Progenitor cell of endocrine pancreas (in vitro differentiated cells): ENCODE measurements at regions not wholly inside any gene's neighbourhood (a gene's known extent, or its start where the extent isn't known, plus 50 kb on each side); places are given as distances from the start of the nearest gene placed in this dataset.

Source experiments
- DNase-seq: peaks from one replicate; pipeline ENCODE4 v3.0.0; 2021; ENCODE audit warnings: low spot score; ENCODE audit not compliant: unreplicated experiment
- H3K27ac Mint-ChIP-seq: 2 replicates; pipeline ENCODE4 v1.8.0; 2021; ENCODE audit warnings: mild to moderate bottlenecking, moderate library complexity, mixed read lengths
- H3K27me3 Mint-ChIP-seq: 2 replicates; pipeline ENCODE4 v1.8.0; 2021; ENCODE audit warnings: mixed read lengths
- H3K36me3 Mint-ChIP-seq: 2 replicates; pipeline ENCODE4 v1.8.0; 2022; ENCODE audit warnings: mixed read lengths; ENCODE audit not compliant: insufficient read depth
- H3K4me1 Mint-ChIP-seq: 2 replicates; pipeline ENCODE4 v1.8.0; 2021; ENCODE audit warnings: low read depth, mixed read lengths
- H3K4me3 Mint-ChIP-seq: 2 replicates; pipeline ENCODE4 v1.8.0; 2021; ENCODE audit warnings: low read depth, mild to moderate bottlenecking, moderate library complexity, mixed read lengths
- H3K9me3 Mint-ChIP-seq: 2 replicates; pipeline ENCODE4 v1.8.0; 2021; ENCODE audit warnings: low read depth, mixed read lengths
- CTCF ChIP-seq: fragments of 200-600 bp; sonication (generic); IDR thresholded peaks from one replicate; pipeline ENCODE4 v1.5.0; 2021; ENCODE audit warnings: antibody characterized with exemption, mild to moderate bottlenecking; ENCODE audit not compliant: unreplicated experiment

DNA sequence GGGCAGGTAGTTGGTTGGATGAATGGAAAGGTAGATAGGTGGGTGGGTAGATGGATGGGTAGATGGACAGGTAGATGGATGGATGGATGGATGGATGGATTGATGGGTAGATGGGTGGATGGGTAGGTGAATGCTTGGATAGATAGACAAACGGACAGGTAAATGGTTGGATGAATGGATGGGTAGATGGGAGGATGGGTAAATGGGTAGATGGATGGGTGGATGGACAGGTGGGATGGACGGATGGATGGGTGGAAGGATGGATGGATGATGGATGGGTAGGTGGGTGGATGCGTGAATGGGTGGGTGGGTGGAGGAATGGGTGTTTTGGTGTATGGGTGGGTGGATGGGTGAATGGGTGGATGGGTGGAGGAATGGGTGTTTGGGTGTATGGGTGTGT lies 50.1 kb upstream of the ASAP2 start:
- Mint-ChIP-seq H3K9me3 (no peaks in the 10 kb centered on the region), H3K4me3 (no peak overlapping the region), H3K4me1 (peaks cover 9% of the 10 kb centered on the region), H3K27me3 (no peaks in the 10 kb centered on the region), H3K36me3 (no peaks in the 10 kb centered on the region), H3K27ac (no peak overlapping the region)
- no peak for TF ChIP-seq CTCF
- no peak for DNase-seq

DNA sequence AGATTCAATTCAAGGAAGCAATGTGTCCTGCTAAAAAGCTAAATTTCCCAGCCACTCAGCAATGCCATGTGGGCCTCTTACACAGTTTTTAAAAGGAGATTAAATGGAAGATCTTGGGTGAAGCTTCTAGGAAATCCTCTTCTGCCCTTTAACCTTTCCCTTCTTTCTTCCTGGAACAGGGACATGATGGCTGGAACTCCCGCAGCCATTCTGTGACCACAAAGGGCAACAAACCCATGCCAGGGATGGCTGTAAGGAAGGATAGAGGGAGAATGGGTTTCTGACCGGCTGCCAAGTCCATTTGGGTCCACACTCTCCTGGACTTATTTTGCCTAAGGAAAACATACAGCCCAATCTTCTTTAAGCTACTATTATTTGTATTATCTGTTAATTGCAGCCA lies 52.6 kb upstream of the ASAP2 start:
- TF ChIP-seq CTCF: no peak
- Mint-ChIP-seq H3K27me3 (no peaks in the 10 kb centered on the region), H3K4me1 (peaks cover 9% of the 10 kb centered on the region), H3K9me3 (no peaks in the 10 kb centered on the region), H3K4me3 (no peak overlapping the region), H3K27ac (no peak overlapping the region), H3K36me3 (no peaks in the 10 kb centered on the region)
- DNase-seq: no peak

GRCh38 chr2:9153643-9153980 lies 53.0 kb upstream of the ASAP2 start:
- no peak for TF ChIP-seq CTCF
- Mint-ChIP-seq H3K27me3 (no peaks in the 10 kb centered on the region), H3K4me1 (peaks cover 9% of the 10 kb centered on the region), H3K4me3 (no peak overlapping the region), H3K27ac (no peak overlapping the region), H3K9me3 (no peaks in the 10 kb centered on the region), H3K36me3 (no peaks in the 10 kb centered on the region)
- DNase-seq: no peak

DNA sequence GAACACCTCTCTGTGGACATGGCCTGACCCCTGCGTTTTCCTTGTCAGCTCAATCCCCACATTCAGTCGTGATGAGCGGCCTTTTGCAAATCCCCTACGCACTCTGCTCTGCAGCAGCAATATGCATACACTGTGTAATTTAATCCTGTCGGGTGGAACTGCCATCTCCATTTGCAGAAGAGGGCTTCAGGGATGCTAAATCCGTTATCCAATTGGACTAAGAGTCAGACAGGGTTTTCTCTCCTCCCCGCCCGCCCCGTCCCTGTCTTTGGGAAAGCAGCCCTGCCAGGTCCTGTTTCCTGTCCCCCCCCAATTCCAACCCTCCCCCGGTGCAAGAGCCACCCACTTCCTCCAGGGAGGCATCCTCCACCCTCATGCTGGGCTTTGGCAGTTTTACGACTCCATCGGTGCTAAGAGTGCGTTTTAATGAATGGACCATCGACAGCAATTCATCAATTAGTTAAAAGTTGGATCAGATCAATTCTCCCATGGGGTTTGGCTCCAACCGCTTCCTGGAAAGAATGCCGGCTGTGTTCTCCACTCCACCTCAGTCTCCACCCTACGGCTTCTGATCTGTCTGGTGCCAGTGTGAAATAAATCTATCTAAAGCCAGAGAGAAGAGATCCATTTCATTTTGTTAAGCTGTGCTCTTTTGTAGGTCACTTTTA lies 53.5 kb upstream of the ASAP2 start:
- Mint-ChIP-seq H3K27ac (no peak overlapping the region), H3K36me3 (no peaks in the 10 kb centered on the region), H3K9me3 (no peaks in the 10 kb centered on the region), H3K4me1 (peaks cover 9% of the 10 kb centered on the region), H3K27me3 (peaks cover under 1% of the 10 kb centered on the region), H3K4me3 (no peak overlapping the region)
- no peak for DNase-seq
- no peak for TF ChIP-seq CTCF

GRCh38 chr2:9150906-9151305 lies 55.7 kb upstream of the ASAP2 start:
- Mint-ChIP-seq H3K4me1 (peaks cover 11% of the 10 kb centered on the region), H3K27me3 (peaks cover 12% of the 10 kb centered on the region), H3K36me3 (no peaks in the 10 kb centered on the region), H3K9me3 (no peaks in the 10 kb centered on the region), H3K27ac (no peak overlapping the region), H3K4me3 (no peak overlapping the region)
- DNase-seq: no peak
- TF ChIP-seq CTCF: no peak
